WTC11 (cell line): ENCODE measurements at regions not wholly inside any gene's neighbourhood (a gene's known extent, or its start where the extent isn't known, plus 50 kb on each side); places are given as distances from the start of the nearest gene placed in this dataset.

Experiments used
- NR2C2 ChIP-seq: sonication (generic); formaldehyde crosslinking; IDR thresholded peaks from 2 replicates; pipeline ENCODE4 v1.8.0; 2022; ENCODE audit warnings: mild to moderate bottlenecking, missing genetic modification reagents
- STAT6 ChIP-seq: sonication (generic); formaldehyde crosslinking; conservative IDR thresholded peaks from 2 replicates; pipeline ENCODE4 v1.8.1; 2023; ENCODE audit warnings: mild to moderate bottlenecking, low read depth, missing genetic modification reagents, moderate library complexity
- ZNF138 ChIP-seq: sonication (generic); formaldehyde crosslinking; conservative IDR thresholded peaks from 2 replicates; pipeline ENCODE4 v1.8.1; 2022; ENCODE audit warnings: mild to moderate bottlenecking, moderate library complexity, missing genetic modification reagents
- TF ChIP-seq, protein P1 (sequence below): fragments of 200-600 bp; IDR thresholded peaks from 2 replicates; pipeline ENCODE4 v1.8.0; 2022; ENCODE audit warnings: antibody characterized with exemption
- TF ChIP-seq, protein P2 (sequence below): sonication (generic); formaldehyde crosslinking; IDR thresholded peaks from 2 replicates; pipeline ENCODE4 v1.8.1; 2022; ENCODE audit warnings: mild to moderate bottlenecking, moderate library complexity, missing genetic modification reagents

GRCh38 chr1:42089246-42089645 lies 64.0 kb upstream of the GUCA2B start:
- TF ChIP-seq, protein P1, sequence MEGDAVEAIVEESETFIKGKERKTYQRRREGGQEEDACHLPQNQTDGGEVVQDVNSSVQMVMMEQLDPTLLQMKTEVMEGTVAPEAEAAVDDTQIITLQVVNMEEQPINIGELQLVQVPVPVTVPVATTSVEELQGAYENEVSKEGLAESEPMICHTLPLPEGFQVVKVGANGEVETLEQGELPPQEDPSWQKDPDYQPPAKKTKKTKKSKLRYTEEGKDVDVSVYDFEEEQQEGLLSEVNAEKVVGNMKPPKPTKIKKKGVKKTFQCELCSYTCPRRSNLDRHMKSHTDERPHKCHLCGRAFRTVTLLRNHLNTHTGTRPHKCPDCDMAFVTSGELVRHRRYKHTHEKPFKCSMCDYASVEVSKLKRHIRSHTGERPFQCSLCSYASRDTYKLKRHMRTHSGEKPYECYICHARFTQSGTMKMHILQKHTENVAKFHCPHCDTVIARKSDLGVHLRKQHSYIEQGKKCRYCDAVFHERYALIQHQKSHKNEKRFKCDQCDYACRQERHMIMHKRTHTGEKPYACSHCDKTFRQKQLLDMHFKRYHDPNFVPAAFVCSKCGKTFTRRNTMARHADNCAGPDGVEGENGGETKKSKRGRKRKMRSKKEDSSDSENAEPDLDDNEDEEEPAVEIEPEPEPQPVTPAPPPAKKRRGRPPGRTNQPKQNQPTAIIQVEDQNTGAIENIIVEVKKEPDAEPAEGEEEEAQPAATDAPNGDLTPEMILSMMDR, result no peak
- no peak for TF ChIP-seq STAT6 (CRISPR knock-in tag)
- TF ChIP-seq NR2C2 (CRISPR knock-in tag), result no peak
- TF ChIP-seq ZNF138 (CRISPR knock-in tag), result no peak
- TF ChIP-seq, protein P2, sequence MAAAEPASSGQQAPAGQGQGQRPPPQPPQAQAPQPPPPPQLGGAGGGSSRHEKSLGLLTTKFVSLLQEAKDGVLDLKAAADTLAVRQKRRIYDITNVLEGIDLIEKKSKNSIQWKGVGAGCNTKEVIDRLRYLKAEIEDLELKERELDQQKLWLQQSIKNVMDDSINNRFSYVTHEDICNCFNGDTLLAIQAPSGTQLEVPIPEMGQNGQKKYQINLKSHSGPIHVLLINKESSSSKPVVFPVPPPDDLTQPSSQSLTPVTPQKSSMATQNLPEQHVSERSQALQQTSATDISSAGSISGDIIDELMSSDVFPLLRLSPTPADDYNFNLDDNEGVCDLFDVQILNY (CRISPR knock-in tag), result no peak
